GM20000 (cell line): ENCODE measurements at regions not wholly inside any gene's neighbourhood (a gene's known extent, or its start where the extent isn't known, plus 50 kb on each side); places are given as distances from the start of the nearest gene placed in this dataset.

Experiments used
- DNase-seq: peaks from one replicate; pipeline ENCODE4 v3.0.0; 2012; ENCODE audit warnings: low spot score
- CTCF ChIP-seq: IDR thresholded peaks from 2 replicates; pipeline ENCODE4 v1.5.1; 2012; ENCODE audit warnings: mild to moderate bottlenecking, control low read depth; ENCODE audit errors: extremely low read depth, missing control alignments

DNA sequence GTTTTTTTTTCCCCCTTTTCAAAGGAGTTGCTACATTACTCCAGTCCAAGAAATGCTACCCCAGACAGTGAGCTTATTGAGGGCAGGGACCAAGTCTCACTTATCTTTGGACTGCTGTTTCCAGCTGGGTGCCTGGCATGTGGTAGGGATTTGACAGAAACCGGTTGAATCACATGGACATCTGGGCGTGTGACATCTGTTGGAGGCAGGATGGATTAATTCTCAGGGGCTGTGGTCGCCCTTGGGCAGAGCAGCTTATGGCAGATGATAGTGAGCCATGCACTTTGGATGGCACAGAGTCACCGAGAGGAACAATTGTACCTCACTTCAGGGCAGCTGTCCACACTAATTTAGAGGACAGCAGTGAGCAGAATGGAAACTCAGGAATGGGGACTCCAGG lies 254.6 kb upstream of the ID2 start:
- DNase-seq, result no peak
- no peak for TF ChIP-seq CTCF

DNA sequence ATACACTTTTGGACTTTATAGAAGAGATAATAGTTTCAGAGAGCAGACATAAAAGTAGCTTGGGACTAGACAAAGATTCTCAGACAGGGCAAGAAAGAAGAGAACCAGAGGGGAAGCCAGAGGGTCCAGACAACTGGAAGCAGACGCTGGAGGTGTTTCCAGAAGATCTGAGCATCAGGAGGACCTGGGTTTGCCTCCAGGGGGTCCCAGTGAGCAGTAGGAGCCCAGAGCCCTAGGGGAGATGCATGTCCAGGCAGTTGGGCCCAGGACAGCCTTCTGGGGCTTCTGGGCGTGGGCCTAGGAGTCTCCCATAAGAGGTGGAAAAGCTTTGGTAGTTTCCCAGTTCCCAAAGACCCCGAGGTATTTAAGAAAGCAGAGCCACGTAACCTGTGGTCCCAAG lies 251.2 kb upstream of the ID2 start:
- no peak for DNase-seq

GRCh38 chr2:8431446-8432125 lies 250.3 kb upstream of the ID2 start:
- no peak for TF ChIP-seq CTCF
- DNase-seq, result no peak

More for the DNA sequence above, 251.2 kb upstream of the ID2 start:
- TF ChIP-seq CTCF, result no peak

GRCh38 chr2:8432706-8433336 lies 249.0 kb upstream of the ID2 start:
- DNase-seq, result peak; percentile 44
- no peak for TF ChIP-seq CTCF

DNA sequence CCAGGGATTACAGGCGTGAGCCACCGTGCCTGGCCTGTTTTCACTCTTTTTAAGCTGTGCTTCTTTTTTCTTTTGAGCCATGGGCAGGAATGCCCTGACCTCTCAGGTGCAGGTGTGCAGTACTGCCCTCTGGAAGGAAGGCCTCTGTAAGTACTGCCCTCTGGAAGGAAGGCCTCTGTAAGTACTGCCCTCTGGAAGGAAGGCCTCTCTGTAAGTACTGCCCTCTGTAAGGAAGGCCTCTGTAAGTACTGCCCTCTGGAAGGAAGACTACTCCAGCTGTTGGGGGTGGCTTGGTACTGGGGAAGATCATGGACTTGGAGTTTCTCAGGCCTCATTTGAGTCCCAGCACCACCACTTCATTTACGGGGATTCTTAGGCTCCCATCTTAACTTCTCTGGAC lies 248.5 kb upstream of the ID2 start:
- no peak for TF ChIP-seq CTCF
- DNase-seq, result no peak

GRCh38 chr2:8435608-8436007 lies 246.2 kb upstream of the ID2 start:
- no peak for TF ChIP-seq CTCF
- no peak for DNase-seq

DNA sequence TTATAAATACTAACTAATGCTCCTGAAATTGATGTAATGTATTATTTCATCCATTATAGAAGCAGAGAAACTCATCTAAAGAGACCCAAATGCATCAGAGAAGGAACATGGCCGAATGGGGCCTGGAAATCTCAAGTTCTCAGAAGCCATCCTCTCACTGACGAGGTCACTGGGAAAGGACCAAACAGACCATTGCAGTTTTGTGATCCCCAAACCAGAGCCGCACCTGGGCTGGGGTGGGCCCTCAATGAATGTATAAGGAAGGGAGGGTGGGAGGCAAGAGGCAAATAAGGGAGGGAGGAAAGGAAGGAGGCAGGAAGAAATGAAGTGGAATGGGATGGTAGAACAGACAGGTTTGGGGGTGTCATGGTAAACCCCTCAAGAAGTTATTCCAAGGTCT lies 245.3 kb upstream of the ID2 start:
- no peak for DNase-seq
- TF ChIP-seq CTCF, result no peak
